Mesothelial cell of epicardium (in vitro differentiated cells): ENCODE measurements at regions not wholly inside any gene's neighbourhood (a gene's known extent, or its start where the extent isn't known, plus 50 kb on each side); places are given as distances from the start of the nearest gene placed in this dataset.
"Not testable (repeated sequence)": the region's sequence is repeated elsewhere in the genome, so short reads cannot be mapped to it uniquely, and the experiment has no call there.

Experiments
- DNase-seq, 2 experiments: peaks; one replicate each; pipeline ENCODE4 v3.0.0; 2021; ENCODE audit warnings: low spot score in 2 of 2; ENCODE audit not compliant: unreplicated experiment in 2 of 2
- H3K27ac Mint-ChIP-seq: 2 replicates; pipeline ENCODE4 v1.8.0; 2021; ENCODE audit warnings: mixed read lengths
- H3K27me3 Mint-ChIP-seq: 2 replicates; pipeline ENCODE4 v1.8.0; 2021; ENCODE audit warnings: low read depth, mixed read lengths
- H3K36me3 Mint-ChIP-seq: 2 replicates; pipeline ENCODE4 v1.8.0; 2021; ENCODE audit warnings: mixed read lengths
- H3K4me1 Mint-ChIP-seq: 2 replicates; pipeline ENCODE4 v1.8.0; 2021; ENCODE audit warnings: mixed read lengths
- H3K4me3 Mint-ChIP-seq: 2 replicates; pipeline ENCODE4 v1.8.0; 2021; ENCODE audit warnings: mild to moderate bottlenecking, moderate library complexity, mixed read lengths
- H3K9me3 Mint-ChIP-seq: 2 replicates; pipeline ENCODE4 v1.8.0; 2021; ENCODE audit warnings: mixed read lengths
- CTCF ChIP-seq: fragments of 200-600 bp; sonication (generic); IDR thresholded peaks from one replicate; pipeline ENCODE4 v1.5.0; 2021; ENCODE audit warnings: antibody characterized with exemption; ENCODE audit not compliant: unreplicated experiment

GRCh38 chr1:224030257-224030656, 83.7 kb upstream of the FBXO28 start:
- not testable (repeated sequence) for DNase-seq, H3K27ac Mint-ChIP-seq, H3K27me3 Mint-ChIP-seq, H3K9me3 Mint-ChIP-seq, H3K4me1 Mint-ChIP-seq, H3K36me3 Mint-ChIP-seq, H3K4me3 Mint-ChIP-seq

- not testable (repeated sequence) for H3K27ac Mint-ChIP-seq, H3K9me3 Mint-ChIP-seq, H3K36me3 Mint-ChIP-seq, H3K4me1 Mint-ChIP-seq, DNase-seq, H3K4me3 Mint-ChIP-seq, H3K27me3 Mint-ChIP-seq
Observed at GRCh38 chr1:224029286-224030025, 84.5 kb upstream of the FBXO28 start.

- not testable (repeated sequence) for H3K4me1 Mint-ChIP-seq, H3K9me3 Mint-ChIP-seq, DNase-seq, H3K27me3 Mint-ChIP-seq, H3K36me3 Mint-ChIP-seq, H3K27ac Mint-ChIP-seq, H3K4me3 Mint-ChIP-seq
Observed at GRCh38 chr1:224028802-224029201, 85.1 kb upstream of the FBXO28 start.

- not testable (repeated sequence) for H3K9me3 Mint-ChIP-seq, DNase-seq
Observed at GRCh38 chr1:224023122-224023521, 90.8 kb upstream of the FBXO28 start.

GRCh38 chr1:224022249-224022970, 91.5 kb upstream of the FBXO28 start:
- not testable (repeated sequence) for H3K4me1 Mint-ChIP-seq, H3K27ac Mint-ChIP-seq, H3K36me3 Mint-ChIP-seq

More at GRCh38 chr1:224023122-224023521, 90.8 kb upstream of the FBXO28 start:
- not testable (repeated sequence) for H3K4me3 Mint-ChIP-seq, H3K36me3 Mint-ChIP-seq, H3K27me3 Mint-ChIP-seq, H3K4me1 Mint-ChIP-seq, H3K27ac Mint-ChIP-seq

GRCh38 chr1:224019866-224020265, 94.0 kb upstream of the FBXO28 start:
- not testable (repeated sequence) for H3K27me3 Mint-ChIP-seq, DNase-seq, H3K4me1 Mint-ChIP-seq, H3K9me3 Mint-ChIP-seq, H3K36me3 Mint-ChIP-seq, H3K4me3 Mint-ChIP-seq, H3K27ac Mint-ChIP-seq

More at GRCh38 chr1:224022249-224022970, 91.5 kb upstream of the FBXO28 start:
- not testable (repeated sequence) for H3K9me3 Mint-ChIP-seq, H3K4me3 Mint-ChIP-seq, H3K27me3 Mint-ChIP-seq, DNase-seq

GRCh38 chr1:224015782-224016181, 98.1 kb upstream of the FBXO28 start:
- not testable (repeated sequence) for H3K4me3 Mint-ChIP-seq, H3K9me3 Mint-ChIP-seq, H3K36me3 Mint-ChIP-seq, H3K27ac Mint-ChIP-seq, H3K4me1 Mint-ChIP-seq, H3K27me3 Mint-ChIP-seq, DNase-seq

GRCh38 chr1:224014330-224014649, 99.6 kb upstream of the FBXO28 start:
- no peaks in the 10 kb centered on the region for H3K4me1 Mint-ChIP-seq
- no peak for DNase-seq
- H3K27ac Mint-ChIP-seq, result no peak overlapping the region
- H3K27me3 Mint-ChIP-seq, result no peaks in the 10 kb centered on the region
- no peaks in the 10 kb centered on the region for H3K9me3 Mint-ChIP-seq
- TF ChIP-seq CTCF, result no peak
- H3K36me3 Mint-ChIP-seq, result peaks cover 6% of the 10 kb centered on the region
- H3K4me3 Mint-ChIP-seq, result no peak overlapping the region

- H3K36me3 Mint-ChIP-seq, H3K27ac Mint-ChIP-seq, H3K4me1 Mint-ChIP-seq, H3K4me3 Mint-ChIP-seq, H3K9me3 Mint-ChIP-seq, H3K27me3 Mint-ChIP-seq, DNase-seq: not testable (repeated sequence)
Observed at GRCh38 chr1:224013626-224014329, 100.1 kb upstream of the FBXO28 start.

- H3K27ac Mint-ChIP-seq, H3K9me3 Mint-ChIP-seq, DNase-seq, H3K4me3 Mint-ChIP-seq, H3K4me1 Mint-ChIP-seq, H3K27me3 Mint-ChIP-seq: not testable (repeated sequence)
- H3K36me3 Mint-ChIP-seq, result peaks cover 14% of the 10 kb centered on the region
Observed at GRCh38 chr1:224012807-224013434, 101.0 kb upstream of the FBXO28 start.

GRCh38 chr1:224012162-224012561, 101.7 kb upstream of the FBXO28 start:
- H3K27me3 Mint-ChIP-seq, H3K27ac Mint-ChIP-seq, H3K4me1 Mint-ChIP-seq, DNase-seq, H3K4me3 Mint-ChIP-seq: not testable (repeated sequence)
- Mint-ChIP-seq H3K9me3 (peaks cover 17% of the 10 kb centered on the region), H3K36me3 (peaks cover 20% of the 10 kb centered on the region)

GRCh38 chr1:224011751-224012150, 102.2 kb upstream of the FBXO28 start:
- H3K4me1 Mint-ChIP-seq, DNase-seq, H3K27ac Mint-ChIP-seq, H3K27me3 Mint-ChIP-seq, H3K4me3 Mint-ChIP-seq: not testable (repeated sequence)
- Mint-ChIP-seq H3K9me3 (peaks cover 18% of the 10 kb centered on the region), H3K36me3 (peaks cover 22% of the 10 kb centered on the region)

- Mint-ChIP-seq H3K36me3 (peaks cover 26% of the 10 kb centered on the region), H3K9me3 (peaks cover 19% of the 10 kb centered on the region)
- not testable (repeated sequence) for H3K27me3 Mint-ChIP-seq, H3K4me1 Mint-ChIP-seq, DNase-seq, H3K27ac Mint-ChIP-seq, H3K4me3 Mint-ChIP-seq
Observed at GRCh38 chr1:224011153-224011552, 102.8 kb upstream of the FBXO28 start.
